ENCODE measurements at regions not wholly inside any gene's neighbourhood (a gene's known extent, or its start where the extent isn't known, plus 50 kb on each side); places are given as distances from the start of the nearest gene placed in this dataset.

- H3K36me3 ChIP-seq (ENCODE audit: insufficient read depth, low read length) = no peaks in the 10 kb centered on the region
- TF ChIP-seq CTCF (IDR thresholded peaks at IDR 0.05; ENCODE audit: low read length) = no peak
- no peak for TF ChIP-seq EZH2 (IDR thresholded peaks at IDR 0.05; ENCODE audit: borderline replicate concordance, low read length)
- H3K79me2 ChIP-seq (ENCODE audit: insufficient read depth, low read length) = no peaks in the 10 kb centered on the region
- no peak overlapping the region for H2AFZ ChIP-seq (ENCODE audit: low read length)
- H3K4me1 ChIP-seq (ENCODE audit: insufficient read depth, low read length, severe bottlenecking) = no peaks in the 10 kb centered on the region
- no peaks in the 10 kb centered on the region for H3K9me3 ChIP-seq (ENCODE audit: low read length)
- H3K4me3 ChIP-seq (ENCODE audit: low read depth, low read length, poor library complexity, severe bottlenecking) = no peak overlapping the region
- no peaks in the 10 kb centered on the region for H3K9me2 ChIP-seq (ENCODE audit: low read depth, low read length)
- no peaks in the 10 kb centered on the region for H3F3A ChIP-seq (ENCODE audit: insufficient read depth, low read length)
- no peak overlapping the region for H3K27ac ChIP-seq (ENCODE audit: low read depth, low read length, poor library complexity, severe bottlenecking)
- H3K27me3 ChIP-seq (ENCODE audit: insufficient read depth, low read length) = no peaks in the 10 kb centered on the region
- no peak overlapping the region for H3K9ac ChIP-seq (ENCODE audit: low read length)
- no peaks in the 10 kb centered on the region for H4K20me1 ChIP-seq (ENCODE audit: insufficient read depth, low read length)
- H3K4me2 ChIP-seq (ENCODE audit: low read length) = no peak overlapping the region
These were observed 157.7 kb upstream of the SLCO3A1 start for GRCh38 chr15:91695799-91696198.

- no peak overlapping the region for H3K4me3 ChIP-seq (ENCODE audit: low read depth, low read length, poor library complexity, severe bottlenecking)
- no peak for TF ChIP-seq CTCF (IDR thresholded peaks at IDR 0.05; ENCODE audit: low read length)
These were observed 156.5 kb upstream of the SLCO3A1 start for GRCh38 chr15:91696981-91697380.

GRCh38 chr15:91698241-91698640 lies 155.3 kb upstream of the SLCO3A1 start:
- Histone ChIP-seq H3K79me2 (ENCODE audit: insufficient read depth, low read length) (no peaks in the 10 kb centered on the region), H3K4me2 (ENCODE audit: low read length) (no peak overlapping the region), H3K36me3 (ENCODE audit: insufficient read depth, low read length) (no peaks in the 10 kb centered on the region), H4K20me1 (ENCODE audit: insufficient read depth, low read length) (no peaks in the 10 kb centered on the region), H3F3A (ENCODE audit: insufficient read depth, low read length) (no peaks in the 10 kb centered on the region), H3K9me2 (ENCODE audit: low read depth, low read length) (no peaks in the 10 kb centered on the region), H3K9ac (ENCODE audit: low read length) (no peak overlapping the region), H3K27ac (ENCODE audit: low read depth, low read length, poor library complexity, severe bottlenecking) (no peak overlapping the region), H3K4me1 (ENCODE audit: insufficient read depth, low read length, severe bottlenecking) (no peaks in the 10 kb centered on the region), H2AFZ (ENCODE audit: low read length) (no peak overlapping the region), H3K4me3 (ENCODE audit: low read depth, low read length, poor library complexity, severe bottlenecking) (no peak overlapping the region), H3K27me3 (ENCODE audit: insufficient read depth, low read length) (no peaks in the 10 kb centered on the region), H3K9me3 (ENCODE audit: low read length) (no peaks in the 10 kb centered on the region)
- no peak for TF ChIP-seq EZH2 (IDR thresholded peaks at IDR 0.05; ENCODE audit: borderline replicate concordance, low read length)
- no peak for TF ChIP-seq CTCF (IDR thresholded peaks at IDR 0.05; ENCODE audit: low read length)

More at GRCh38 chr15:91696981-91697380, 156.5 kb upstream of the SLCO3A1 start:
- Histone ChIP-seq H2AFZ (ENCODE audit: low read length) (no peak overlapping the region), H3K4me1 (ENCODE audit: insufficient read depth, low read length, severe bottlenecking) (no peaks in the 10 kb centered on the region), H3F3A (ENCODE audit: insufficient read depth, low read length) (no peaks in the 10 kb centered on the region), H3K27me3 (ENCODE audit: insufficient read depth, low read length) (no peaks in the 10 kb centered on the region), H3K36me3 (ENCODE audit: insufficient read depth, low read length) (no peaks in the 10 kb centered on the region), H4K20me1 (ENCODE audit: insufficient read depth, low read length) (no peaks in the 10 kb centered on the region), H3K27ac (ENCODE audit: low read depth, low read length, poor library complexity, severe bottlenecking) (no peak overlapping the region), H3K9me3 (ENCODE audit: low read length) (no peaks in the 10 kb centered on the region), H3K4me2 (ENCODE audit: low read length) (no peak overlapping the region), H3K79me2 (ENCODE audit: insufficient read depth, low read length) (no peaks in the 10 kb centered on the region), H3K9me2 (ENCODE audit: low read depth, low read length) (no peaks in the 10 kb centered on the region), H3K9ac (ENCODE audit: low read length) (no peak overlapping the region)
